Nephron (organoid): ENCODE measurements at regions not wholly inside any gene's neighbourhood (a gene's known extent, or its start where the extent isn't known, plus 50 kb on each side); places are given as distances from the start of the nearest gene placed in this dataset.
"Not testable (repeated sequence)": the region's sequence is repeated elsewhere in the genome, so short reads cannot be mapped to it uniquely, and the experiment has no call there.

ENCODE experiments used
- H3K27ac Mint-ChIP-seq, 3 experiments: 2 replicates each; pipeline ENCODE4 v1.8.0; 2020; ENCODE audit warnings: mixed read lengths in 3 of 3, mild to moderate bottlenecking in 2 of 3, moderate library complexity in 1 of 3
- H3K27me3 Mint-ChIP-seq: 2 replicates; pipeline ENCODE4 v1.8.0; 2021; ENCODE audit warnings: low read depth, mild to moderate bottlenecking, moderate library complexity, mixed read lengths
- H3K36me3 Mint-ChIP-seq: 2 replicates; pipeline ENCODE4 v1.8.0; 2020; ENCODE audit warnings: low read depth, mixed read lengths
- H3K4me1 Mint-ChIP-seq: 2 replicates; pipeline ENCODE4 v1.8.0; 2020; ENCODE audit warnings: mixed read lengths
- H3K4me3 Mint-ChIP-seq, 3 experiments: 2 replicates each; pipeline ENCODE4 v1.8.0; 2020; ENCODE audit warnings: mild to moderate bottlenecking in 3 of 3, mixed read lengths in 3 of 3, moderate library complexity in 2 of 3
- H3K9me3 Mint-ChIP-seq: 2 replicates; pipeline ENCODE4 v1.8.0; 2020; ENCODE audit warnings: mixed read lengths
- CTCF ChIP-seq, 3 experiments: fragments of 200-600 bp; sonication (generic); IDR thresholded peaks; one replicate each; pipeline ENCODE4 v1.5.0; 2021; ENCODE audit warnings: antibody characterized with exemption in 3 of 3; ENCODE audit not compliant: unreplicated experiment in 3 of 3

- Mint-ChIP-seq H3K27me3 (no peaks in the 10 kb centered on the region), H3K36me3 (no peaks in the 10 kb centered on the region), H3K9me3 (peaks cover 2% of the 10 kb centered on the region), H3K4me3 (no peak overlapping the region), H3K4me1 (no peaks in the 10 kb centered on the region), H3K27ac (no peak overlapping the region)
- TF ChIP-seq CTCF (IDR thresholded peaks at IDR 0.05; ENCODE audit: unreplicated experiment in 3 of 3), result no peak
Measured at GRCh38 chr2:13351068-13351467, 634.3 kb downstream of the TRIB2 start.

GRCh38 chr2:13353083-13353482 lies 636.3 kb downstream of the TRIB2 start:
- no peaks in the 10 kb centered on the region for H3K27me3 Mint-ChIP-seq
- TF ChIP-seq CTCF (IDR thresholded peaks at IDR 0.05; ENCODE audit: unreplicated experiment in 3 of 3), result no peak
- no peak overlapping the region for H3K27ac Mint-ChIP-seq
- H3K36me3 Mint-ChIP-seq, result no peaks in the 10 kb centered on the region
- no peaks in the 10 kb centered on the region for H3K4me1 Mint-ChIP-seq
- no peak overlapping the region for H3K4me3 Mint-ChIP-seq
- H3K9me3 Mint-ChIP-seq, result peaks cover 2% of the 10 kb centered on the region

GRCh38 chr2:13354031-13354430 lies 637.3 kb downstream of the TRIB2 start:
- Mint-ChIP-seq H3K4me1 (no peaks in the 10 kb centered on the region), H3K4me3 (no peak overlapping the region)

GRCh38 chr2:13381928-13382327 lies 665.2 kb downstream of the TRIB2 start:
- not testable (repeated sequence) for H3K36me3 Mint-ChIP-seq, H3K4me1 Mint-ChIP-seq, H3K27ac Mint-ChIP-seq, H3K9me3 Mint-ChIP-seq, H3K27me3 Mint-ChIP-seq, H3K4me3 Mint-ChIP-seq

More at GRCh38 chr2:13354031-13354430, 637.3 kb downstream of the TRIB2 start:
- Mint-ChIP-seq H3K27me3 (no peaks in the 10 kb centered on the region), H3K27ac (no peak overlapping the region), H3K9me3 (no peaks in the 10 kb centered on the region), H3K36me3 (no peaks in the 10 kb centered on the region)
- TF ChIP-seq CTCF (IDR thresholded peaks at IDR 0.05; ENCODE audit: unreplicated experiment in 3 of 3), result no peak

- not testable (repeated sequence) for H3K4me3 Mint-ChIP-seq, H3K27me3 Mint-ChIP-seq, H3K36me3 Mint-ChIP-seq, H3K27ac Mint-ChIP-seq, H3K9me3 Mint-ChIP-seq, H3K4me1 Mint-ChIP-seq
Measured at GRCh38 chr2:13389172-13389571, 672.4 kb downstream of the TRIB2 start.

- TF ChIP-seq CTCF (IDR thresholded peaks at IDR 0.05; ENCODE audit: unreplicated experiment in 3 of 3), result no peak
- Mint-ChIP-seq H3K27me3 (no peaks in the 10 kb centered on the region), H3K9me3 (peaks cover 4% of the 10 kb centered on the region), H3K4me3 (no peak overlapping the region), H3K27ac (no peak overlapping the region), H3K36me3 (no peaks in the 10 kb centered on the region), H3K4me1 (no peaks in the 10 kb centered on the region)
Measured at GRCh38 chr2:13390676-13391075, 673.9 kb downstream of the TRIB2 start.

- no peaks in the 10 kb centered on the region for H3K36me3 Mint-ChIP-seq
- no peak overlapping the region for H3K4me3 Mint-ChIP-seq
- no peaks in the 10 kb centered on the region for H3K4me1 Mint-ChIP-seq
- no peak for TF ChIP-seq CTCF (IDR thresholded peaks at IDR 0.05; ENCODE audit: unreplicated experiment in 3 of 3)
- H3K27ac Mint-ChIP-seq, result no peak overlapping the region
- H3K27me3 Mint-ChIP-seq, result no peaks in the 10 kb centered on the region
- no peaks in the 10 kb centered on the region for H3K9me3 Mint-ChIP-seq
Measured at GRCh38 chr2:13401312-13401711, 684.6 kb downstream of the TRIB2 start.
